H9 (cell line): ENCODE measurements at regions not wholly inside any gene's neighbourhood (a gene's known extent, or its start where the extent isn't known, plus 50 kb on each side); places are given as distances from the start of the nearest gene placed in this dataset.
"Not testable (repeated sequence)": the region's sequence is repeated elsewhere in the genome, so short reads cannot be mapped to it uniquely, and the experiment has no call there.

Experiments used
- DNase-seq: peaks from one replicate; pipeline ENCODE4 v3.0.0-alpha.2; 2017
- H2AFZ ChIP-seq: one replicate; pipeline ENCODE4 v1.6.1; 2013; ENCODE audit warnings: mild to moderate bottlenecking, low read length, control low read depth, moderate library complexity
- H2AK5ac ChIP-seq: 2 replicates; pipeline ENCODE4 v1.6.1; 2013; ENCODE audit warnings: low read length, control low read depth, mixed read lengths; ENCODE audit not compliant: insufficient read length
- H2BK120ac ChIP-seq: one replicate; pipeline ENCODE4 v1.6.1; 2013; ENCODE audit warnings: low read depth, mild to moderate bottlenecking, low read length, control low read depth, inconsistent platforms; ENCODE audit not compliant: poor library complexity, severe bottlenecking
- H2BK12ac ChIP-seq: 2 replicates; pipeline ENCODE4 v1.6.1; 2013; ENCODE audit warnings: low read length, control low read depth, mixed read lengths, low read depth; ENCODE audit not compliant: insufficient read length
- H2BK15ac ChIP-seq: 2 replicates; pipeline ENCODE4 v1.6.1; 2013; ENCODE audit warnings: low read depth, low read length, control low read depth
- H2BK20ac ChIP-seq: one replicate; pipeline ENCODE4 v1.6.1; 2013; ENCODE audit warnings: low read depth, mild to moderate bottlenecking, low read length, control low read depth, inconsistent platforms; ENCODE audit not compliant: poor library complexity, severe bottlenecking
- H2BK5ac ChIP-seq: 2 replicates; pipeline ENCODE4 v1.6.1; 2013; ENCODE audit warnings: low read length, control low read depth, mixed read lengths; ENCODE audit not compliant: insufficient read length
- H3K14ac ChIP-seq: 2 replicates; pipeline ENCODE4 v1.6.1; 2013; ENCODE audit warnings: low read length, control low read depth; ENCODE audit not compliant: insufficient read depth
- H3K18ac ChIP-seq: 2 replicates; pipeline ENCODE4 v1.6.1; 2013; ENCODE audit warnings: low read depth, mild to moderate bottlenecking, mixed read lengths, low read length, control low read depth; ENCODE audit not compliant: insufficient read length
- H3K23ac ChIP-seq: 2 replicates; pipeline ENCODE4 v1.6.1; 2013; ENCODE audit warnings: low read length, control low read depth, mixed read lengths, low read depth; ENCODE audit not compliant: insufficient read length
- H3K23me2 ChIP-seq: 2 replicates; pipeline ENCODE4 v1.6.1; 2013; ENCODE audit warnings: low read depth, mild to moderate bottlenecking, mixed read lengths, low read length, control low read depth; ENCODE audit not compliant: insufficient read length, poor library complexity, severe bottlenecking
- H3K27ac ChIP-seq: 2 replicates; pipeline ENCODE4 v1.5.1; 2013; ENCODE audit warnings: low read length, control low read depth, mixed read lengths, low read depth; ENCODE audit not compliant: insufficient read length
- H3K27me3 ChIP-seq: 2 replicates; pipeline ENCODE4 v1.6.1; 2013; ENCODE audit warnings: low read length, control low read depth, inconsistent platforms; ENCODE audit not compliant: insufficient read depth
- H3K4ac ChIP-seq: 2 replicates; pipeline ENCODE4 v1.6.1; 2013; ENCODE audit warnings: low read depth, mild to moderate bottlenecking, control low read depth, inconsistent platforms, low read length, moderate library complexity
- H3K4me1 ChIP-seq: 2 replicates; pipeline ENCODE4 v1.6.1; 2013; ENCODE audit warnings: low read length, control low read depth, inconsistent platforms; ENCODE audit not compliant: insufficient read depth
- H3K4me2 ChIP-seq: 2 replicates; pipeline ENCODE4 v1.6.1; 2013; ENCODE audit warnings: low read length, control low read depth, mixed read lengths; ENCODE audit not compliant: insufficient read length, insufficient read depth
- H3K56ac ChIP-seq: 2 replicates; pipeline ENCODE4 v1.6.1; 2013; ENCODE audit warnings: low read depth, mild to moderate bottlenecking, mixed read lengths, low read length, control low read depth; ENCODE audit not compliant: insufficient read length
- H3K79me1 ChIP-seq: 2 replicates; pipeline ENCODE4 v1.6.1; 2013; ENCODE audit warnings: low read depth, mild to moderate bottlenecking, moderate library complexity, low read length, control low read depth, inconsistent platforms; ENCODE audit not compliant: insufficient read depth, poor library complexity, severe bottlenecking
- H3K79me2 ChIP-seq: 2 replicates; pipeline ENCODE4 v1.6.1; 2013; ENCODE audit warnings: low read length, control low read depth, inconsistent platforms; ENCODE audit not compliant: insufficient read depth
- H3K9ac ChIP-seq: 2 replicates; pipeline ENCODE4 v1.6.1; 2013; ENCODE audit warnings: low read length, control low read depth, mixed read lengths; ENCODE audit not compliant: insufficient read length; ENCODE audit errors: extremely low read depth
- H3K9me3 ChIP-seq: one replicate; pipeline ENCODE4 v1.6.1; 2013; ENCODE audit warnings: low read depth, low read length, inconsistent platforms; ENCODE audit not compliant: control insufficient read depth
- H3T11ph ChIP-seq: one replicate; pipeline ENCODE4 v1.6.1; 2013; ENCODE audit warnings: mild to moderate bottlenecking, low read length, control low read depth, inconsistent platforms
- H4K20me1 ChIP-seq: one replicate; pipeline ENCODE4 v1.6.1; 2013; ENCODE audit not compliant: control insufficient read depth, insufficient read length, insufficient read depth
- H4K5ac ChIP-seq: 2 replicates; pipeline ENCODE4 v1.6.1; 2013; ENCODE audit warnings: low read depth, mild to moderate bottlenecking, mixed read lengths, low read length, control low read depth; ENCODE audit not compliant: insufficient read length
- H4K8ac ChIP-seq: replicated peaks from 2 replicates; pipeline ENCODE4 v1.6.1; 2013; ENCODE audit warnings: low read length, control low read depth, mixed read lengths, low read depth; ENCODE audit not compliant: insufficient read length
- H4K91ac ChIP-seq: 2 replicates; pipeline ENCODE4 v1.6.1; 2013; ENCODE audit warnings: low read depth, mild to moderate bottlenecking, moderate library complexity, mixed read lengths, low read length, control low read depth; ENCODE audit not compliant: insufficient read length
- H3K27ac Mint-ChIP-seq, 3 experiments: 2 replicates in 2 of 3; 3 replicates in 1 of 3; pipeline ENCODE4 v1.8.0; 2020 to 2021; ENCODE audit warnings: mixed read lengths in 3 of 3, mild to moderate bottlenecking in 1 of 3, moderate library complexity in 1 of 3
- H3K27me3 Mint-ChIP-seq: 2 replicates; pipeline ENCODE4 v1.8.0; 2021; ENCODE audit warnings: low read depth, mild to moderate bottlenecking, moderate library complexity, mixed read lengths
- H3K36me3 Mint-ChIP-seq, 3 experiments: 2 replicates in 2 of 3; 3 replicates in 1 of 3; pipeline ENCODE4 v1.8.0; 2020 to 2021; ENCODE audit warnings: low read depth in 3 of 3, mixed read lengths in 3 of 3; ENCODE audit not compliant: insufficient read depth in 1 of 3
- H3K4me1 Mint-ChIP-seq, 2 experiments: 2 replicates each; pipeline ENCODE4 v1.8.0; 2020; ENCODE audit warnings: mixed read lengths in 2 of 2
- H3K4me3 Mint-ChIP-seq, 2 experiments: 2 replicates in 1 of 2; 3 replicates in 1 of 2; pipeline ENCODE4 v1.8.0; 2020 to 2021; ENCODE audit warnings: mild to moderate bottlenecking in 2 of 2, mixed read lengths in 2 of 2, moderate library complexity in 1 of 2
- H3K9me3 Mint-ChIP-seq, 2 experiments: 2 replicates in 1 of 2; 3 replicates in 1 of 2; pipeline ENCODE4 v1.8.0; 2020; ENCODE audit warnings: mild to moderate bottlenecking in 2 of 2, mixed read lengths in 2 of 2, moderate library complexity in 1 of 2
- WGBS: extraction: QIAGEN DNeasy Blood & Tissue Kit; methylation state at CpG from one replicate; pipeline ENCODE4 v1.1.7; 2013; ENCODE audit warnings: missing lambda C conversion rate, low lambda C conversion rate, mixed read lengths; ENCODE audit not compliant: insufficient read length; ENCODE audit errors: extremely low coverage; 5-methylcytosine and 5-hydroxymethylcytosine counted together
- TF ChIP-seq, protein P1 (sequence below): fragments of 200-600 bp; sonication (generic); conservative IDR thresholded peaks from 3 replicates; pipeline ENCODE4 v1.8.0; 2021; ENCODE audit warnings: antibody characterized with exemption, mild to moderate bottlenecking

DNA sequence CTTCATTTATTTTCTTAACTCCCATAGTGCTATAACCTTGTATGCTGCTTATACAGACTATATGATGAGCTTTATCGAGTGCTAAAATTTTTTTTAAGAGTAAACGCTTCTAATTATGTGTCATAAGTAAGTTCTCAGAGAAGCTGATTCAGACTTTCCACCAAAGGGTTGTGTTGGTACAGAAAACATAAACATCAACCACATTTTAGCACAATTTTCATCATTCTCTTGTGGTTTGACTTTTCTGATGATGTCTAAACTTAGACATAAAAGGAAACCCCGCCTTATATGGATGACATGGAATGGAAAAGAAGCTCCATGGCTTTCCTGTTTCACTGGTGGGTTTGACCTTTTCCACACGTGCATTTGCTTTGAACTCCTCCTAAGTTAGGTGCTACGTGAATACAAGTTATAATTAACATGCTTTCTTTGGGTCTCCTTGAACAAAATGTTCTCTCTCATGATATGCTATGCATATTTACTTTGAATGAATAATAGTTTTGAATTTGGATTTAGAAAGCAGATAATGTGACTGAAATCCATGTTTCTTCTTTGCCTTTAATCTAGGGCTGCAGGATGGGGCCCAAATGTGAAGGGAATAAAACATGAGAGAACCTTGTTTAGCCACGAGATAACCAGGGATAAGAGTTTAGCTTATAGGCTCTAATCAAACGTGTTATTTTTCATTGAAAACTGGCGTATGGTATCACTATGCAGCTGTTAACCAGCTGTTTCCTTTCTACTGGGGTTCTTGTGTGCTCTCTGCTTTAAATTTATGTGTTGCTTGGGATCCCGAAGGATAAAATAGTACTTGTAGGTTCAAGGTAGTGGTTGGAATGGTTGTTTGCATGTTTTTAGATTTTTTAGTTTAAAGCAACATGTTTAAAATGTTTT is 127.1 kb upstream of the AHI1 start:
- no peak overlapping the region for H3T11ph ChIP-seq
- H2BK20ac ChIP-seq: no peak overlapping the region
- no peak overlapping the region for H2BK12ac ChIP-seq
- no peaks in the 10 kb centered on the region for H3K27me3 ChIP-seq
- no peaks in the 10 kb centered on the region for H3K4me1 Mint-ChIP-seq
- H3K23ac ChIP-seq: no peak overlapping the region
- no peak overlapping the region for H4K5ac ChIP-seq
- no peak overlapping the region for H4K91ac ChIP-seq
- H3K79me1 ChIP-seq: no peaks in the 10 kb centered on the region
- H3K79me2 ChIP-seq: no peaks in the 10 kb centered on the region
- no peak overlapping the region for H3K27ac ChIP-seq
- H3K27me3 Mint-ChIP-seq: no peaks in the 10 kb centered on the region
- no peaks in the 10 kb centered on the region for H3K23me2 ChIP-seq
- no peaks in the 10 kb centered on the region for H3K9me3 ChIP-seq
- no peak overlapping the region for H3K9ac ChIP-seq
- TF ChIP-seq, protein P1, sequence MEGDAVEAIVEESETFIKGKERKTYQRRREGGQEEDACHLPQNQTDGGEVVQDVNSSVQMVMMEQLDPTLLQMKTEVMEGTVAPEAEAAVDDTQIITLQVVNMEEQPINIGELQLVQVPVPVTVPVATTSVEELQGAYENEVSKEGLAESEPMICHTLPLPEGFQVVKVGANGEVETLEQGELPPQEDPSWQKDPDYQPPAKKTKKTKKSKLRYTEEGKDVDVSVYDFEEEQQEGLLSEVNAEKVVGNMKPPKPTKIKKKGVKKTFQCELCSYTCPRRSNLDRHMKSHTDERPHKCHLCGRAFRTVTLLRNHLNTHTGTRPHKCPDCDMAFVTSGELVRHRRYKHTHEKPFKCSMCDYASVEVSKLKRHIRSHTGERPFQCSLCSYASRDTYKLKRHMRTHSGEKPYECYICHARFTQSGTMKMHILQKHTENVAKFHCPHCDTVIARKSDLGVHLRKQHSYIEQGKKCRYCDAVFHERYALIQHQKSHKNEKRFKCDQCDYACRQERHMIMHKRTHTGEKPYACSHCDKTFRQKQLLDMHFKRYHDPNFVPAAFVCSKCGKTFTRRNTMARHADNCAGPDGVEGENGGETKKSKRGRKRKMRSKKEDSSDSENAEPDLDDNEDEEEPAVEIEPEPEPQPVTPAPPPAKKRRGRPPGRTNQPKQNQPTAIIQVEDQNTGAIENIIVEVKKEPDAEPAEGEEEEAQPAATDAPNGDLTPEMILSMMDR: no peak
- no peak overlapping the region for H2AK5ac ChIP-seq
- no peak overlapping the region for H3K4me3 Mint-ChIP-seq
- no peak overlapping the region for H3K4ac ChIP-seq
- no peaks in the 10 kb centered on the region; a peak in 1 of 7 replicates for H3K36me3 Mint-ChIP-seq
- no peak overlapping the region for H2BK5ac ChIP-seq
- DNase-seq: no peak
- no peak overlapping the region for H3K18ac ChIP-seq
- H3K9me3 Mint-ChIP-seq: no peaks in the 10 kb centered on the region; a peak in 1 of 5 replicates
- no peaks in the 10 kb centered on the region for H3K4me1 ChIP-seq
- WGBS: no CpG with 5 or more reads among the region's 9 CpGs
- H2BK120ac ChIP-seq: no peak overlapping the region
- H2BK15ac ChIP-seq: no peak overlapping the region
- no peak overlapping the region for H3K56ac ChIP-seq
- H3K14ac ChIP-seq: no peak overlapping the region
- no peaks in the 10 kb centered on the region for H4K20me1 ChIP-seq
- no peak overlapping the region for H2AFZ ChIP-seq
- no peak overlapping the region for H4K8ac ChIP-seq
- no peak overlapping the region for H3K27ac Mint-ChIP-seq
- H3K4me2 ChIP-seq: no peak overlapping the region

DNA sequence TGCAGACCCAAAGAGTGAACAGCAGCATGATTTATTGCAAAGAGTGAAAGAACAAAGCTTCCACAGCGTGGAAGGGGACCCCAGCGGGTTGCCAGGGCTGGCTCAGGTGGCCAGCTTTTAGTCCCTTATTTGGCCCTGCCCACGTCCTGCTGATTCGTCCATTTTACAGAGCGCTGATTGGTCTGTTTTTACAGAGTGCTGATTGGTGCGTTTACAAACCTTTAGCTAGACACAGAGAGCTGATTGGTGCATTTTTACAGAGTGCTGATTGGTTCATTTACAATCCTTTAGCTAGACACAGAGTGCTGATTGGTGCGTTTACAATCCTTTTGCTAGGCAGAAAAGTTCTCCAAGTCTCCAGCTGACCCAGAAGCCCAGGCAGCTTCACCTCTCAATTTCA is 128.5 kb upstream of the AHI1 start:
- H3K36me3 Mint-ChIP-seq, H3K79me1 ChIP-seq, H3K9me3 ChIP-seq, H4K8ac ChIP-seq, H3K27ac ChIP-seq, H2BK20ac ChIP-seq, H3K9me3 Mint-ChIP-seq, H2BK120ac ChIP-seq, H3K4ac ChIP-seq, H2BK12ac ChIP-seq, H2BK5ac ChIP-seq, H3K79me2 ChIP-seq, H3K23ac ChIP-seq, H3K14ac ChIP-seq, H3K27me3 Mint-ChIP-seq, H3K27me3 ChIP-seq, H3K27ac Mint-ChIP-seq, H4K20me1 ChIP-seq, H2BK15ac ChIP-seq, H3K18ac ChIP-seq, H3K56ac ChIP-seq, H3K4me2 ChIP-seq, H2AFZ ChIP-seq, H4K5ac ChIP-seq, H3K4me1 ChIP-seq, H2AK5ac ChIP-seq, H4K91ac ChIP-seq, H3T11ph ChIP-seq, DNase-seq, H3K4me1 Mint-ChIP-seq, H3K4me3 Mint-ChIP-seq, H3K23me2 ChIP-seq, H3K9ac ChIP-seq: not testable (repeated sequence)
- no CpG with 5 or more reads among the region's 7 CpGs for WGBS
